ENCODE measurements at regions not wholly inside any gene's neighbourhood (a gene's known extent, or its start where the extent isn't known, plus 50 kb on each side); places are given as distances from the start of the nearest gene placed in this dataset.

GRCh38 chr5:53416144-53416738 is 64.2 kb upstream of the FST start:
- Histone ChIP-seq H3K36me3 (ENCODE audit: low read depth, low read length) (no peaks in the 10 kb centered on the region), H3K4me1 (ENCODE audit: insufficient read depth, low read length) (peaks cover 36% of the 10 kb centered on the region), H3K27ac (ENCODE audit: low read length) (peak overlapping the region; percentile 100; the same call in 1 of the 2 replicates), H3K4me2 (ENCODE audit: low read length) (no peak overlapping the region), H3K4me3 (ENCODE audit: low read length) (no peak overlapping the region), H3K9me2 (replicated peaks; ENCODE audit: low read length) (no peaks in the 10 kb centered on the region), H4K20me1 (ENCODE audit: low read length) (no peaks in the 10 kb centered on the region), H3F3A (ENCODE audit: low read length, unreplicated experiment) (peaks cover 3% of the 10 kb centered on the region), H3K9ac (ENCODE audit: low read length) (no peak overlapping the region), H3K27me3 (ENCODE audit: low read length) (no peaks in the 10 kb centered on the region), H2AFZ (ENCODE audit: low read length) (no peak overlapping the region), H3K9me3 (ENCODE audit: low read length) (no peaks in the 10 kb centered on the region), H3K79me2 (ENCODE audit: low read length) (no peaks in the 10 kb centered on the region)
- ATAC-seq (no peak), DNase-seq (no peak)
- intact Hi-C loops (cut with micrococcal nuclease): no loop called here
- ChIA-PET CTCF (no interaction called here), POLR2A (ENCODE audit: unreplicated experiment) (no interaction called here)
- TF ChIP-seq CTCF (conservative IDR thresholded peaks at IDR 0.05; ENCODE audit: low read depth, low read length) (no peak), EZH2phosphoT487 (IDR thresholded peaks at IDR 0.05; ENCODE audit: borderline replicate concordance, low read length) (no peak), EZH2 (IDR thresholded peaks at IDR 0.05; ENCODE audit: low read length, unreplicated experiment) (no peak)
- BruUV-seq (replicated peaks): no TSS peak

GRCh38 chr5:53418409-53418808 is 62.0 kb upstream of the FST start:
- no peak for ATAC-seq

More at GRCh38 chr5:53418409-53418808, 62.0 kb upstream of the FST start:
- TF ChIP-seq EZH2phosphoT487 (IDR thresholded peaks at IDR 0.05; ENCODE audit: borderline replicate concordance, low read length): no peak
- no peak for TF ChIP-seq CTCF (conservative IDR thresholded peaks at IDR 0.05; ENCODE audit: low read depth, low read length)
- TF ChIP-seq EZH2 (IDR thresholded peaks at IDR 0.05; ENCODE audit: low read length, unreplicated experiment): no peak
- TSS peak; percentile 88 for BruUV-seq (replicated peaks)
- DNase-seq: no peak
- Histone ChIP-seq H3K4me3 (ENCODE audit: low read length) (no peak overlapping the region), H3F3A (ENCODE audit: low read length, unreplicated experiment) (peaks cover 3% of the 10 kb centered on the region), H3K9me3 (ENCODE audit: low read length) (no peaks in the 10 kb centered on the region), H3K9me2 (replicated peaks; ENCODE audit: low read length) (no peaks in the 10 kb centered on the region), H3K9ac (ENCODE audit: low read length) (peak overlapping the region; percentile 97), H3K79me2 (ENCODE audit: low read length) (no peaks in the 10 kb centered on the region), H3K4me2 (ENCODE audit: low read length) (peak overlapping the region; percentile 60), H3K36me3 (ENCODE audit: low read depth, low read length) (no peaks in the 10 kb centered on the region), H3K4me1 (ENCODE audit: insufficient read depth, low read length) (peaks cover 54% of the 10 kb centered on the region), H3K27ac (ENCODE audit: low read length) (peak overlapping the region; percentile 100), H2AFZ (ENCODE audit: low read length) (no peak overlapping the region), H4K20me1 (ENCODE audit: low read length) (no peaks in the 10 kb centered on the region), H3K27me3 (ENCODE audit: low read length) (no peaks in the 10 kb centered on the region)
- intact Hi-C loops (cut with micrococcal nuclease): no loop called here
- CTCF ChIA-PET: interaction anchor here (1.1 to 1.3 kb wide), 2 partner anchors 53 to 156 kb away, joined by 3 to 13 read pairs; no protein-coding TSS in a partner anchor
- POLR2A ChIA-PET (ENCODE audit: unreplicated experiment): no interaction called here

All from PC-3 (cell line).